ENCODE measurements at regions not wholly inside any gene's neighbourhood (a gene's known extent, or its start where the extent isn't known, plus 50 kb on each side); places are given as distances from the start of the nearest gene placed in this dataset.

GRCh38 chr6:78484198-78485064 lies 382.9 kb upstream of the IRAK1BP1 start:
- Histone ChIP-seq H3K36me3 (no peaks in the 10 kb centered on the region), H3K27me3 (no peaks in the 10 kb centered on the region), H3K27ac (no peak overlapping the region), H3K9me3 (no peaks in the 10 kb centered on the region), H3K4me3 (no peak overlapping the region), H3K4me1 (no peaks in the 10 kb centered on the region)
- intact Hi-C loops (cut with DNase I; ENCODE audit: low total_unique reads), result no loop called here
- 81 to 85% methylated on average over 1 of the region's 1 CpG for WGBS, 2 donors (ENCODE audit: low coverage in 1 of 2)
- TF ChIP-seq CTCF (IDR thresholded peaks at IDR 0.05) (no peak), EP300 (IDR thresholded peaks at IDR 0.05; ENCODE audit: low read depth) (no peak), POLR2AphosphoS5 (IDR thresholded peaks at IDR 0.05) (no peak), POLR2A (IDR thresholded peaks at IDR 0.05) (no peak)
- in situ Hi-C loops (cut with MboI; ENCODE audit: low pct_ligation_motif_present in 1 of 4, low pct_unique_long_range_greater_than_20kb in 1 of 4, low sequenced_read_pairs in 3 of 4), result no loop called here
- no peak for DNase-seq

DNA sequence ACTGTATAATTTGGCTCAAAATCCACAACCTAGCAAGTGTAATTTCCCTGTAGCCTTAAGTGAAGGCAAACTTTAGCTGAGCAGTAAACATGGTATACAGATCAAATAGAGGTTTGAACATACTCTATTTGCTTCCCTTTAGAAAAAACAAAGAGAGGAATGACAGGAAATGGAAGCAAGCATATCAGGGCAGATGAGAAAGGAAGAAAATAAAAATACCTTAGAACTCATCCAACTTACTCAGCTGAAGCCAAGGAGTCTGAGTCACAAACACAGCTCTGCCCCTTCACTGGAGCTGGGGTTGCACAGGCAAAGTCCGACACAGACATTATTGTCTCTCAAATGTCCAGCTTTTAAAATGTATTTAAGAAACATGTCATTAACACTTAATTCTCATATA lies 379.9 kb upstream of the IRAK1BP1 start:
- H3K9me3 ChIP-seq, result no peaks in the 10 kb centered on the region
- 80% methylated on average over 1 of the region's 1 CpG; no CpG with 5 or more reads in 1 of the 2 donors for WGBS, 2 donors (ENCODE audit: low coverage in 1 of 2)
- in situ Hi-C loops (cut with MboI; ENCODE audit: low pct_ligation_motif_present in 1 of 4, low pct_unique_long_range_greater_than_20kb in 1 of 4, low sequenced_read_pairs in 3 of 4) (no loop called here), intact Hi-C loops (cut with DNase I; ENCODE audit: low total_unique reads) (no loop called here)
- no peaks in the 10 kb centered on the region for H3K4me1 ChIP-seq
- H3K27me3 ChIP-seq, result no peaks in the 10 kb centered on the region
- no peak overlapping the region for H3K4me3 ChIP-seq
- H3K36me3 ChIP-seq, result no peaks in the 10 kb centered on the region
- no peak for TF ChIP-seq EP300 (IDR thresholded peaks at IDR 0.05; ENCODE audit: low read depth)
- TF ChIP-seq CTCF (IDR thresholded peaks at IDR 0.05), result no peak
- no peak for TF ChIP-seq POLR2A (IDR thresholded peaks at IDR 0.05)
- TF ChIP-seq POLR2AphosphoS5 (IDR thresholded peaks at IDR 0.05), result no peak
- DNase-seq, result no peak
- no peak overlapping the region for H3K27ac ChIP-seq

DNA sequence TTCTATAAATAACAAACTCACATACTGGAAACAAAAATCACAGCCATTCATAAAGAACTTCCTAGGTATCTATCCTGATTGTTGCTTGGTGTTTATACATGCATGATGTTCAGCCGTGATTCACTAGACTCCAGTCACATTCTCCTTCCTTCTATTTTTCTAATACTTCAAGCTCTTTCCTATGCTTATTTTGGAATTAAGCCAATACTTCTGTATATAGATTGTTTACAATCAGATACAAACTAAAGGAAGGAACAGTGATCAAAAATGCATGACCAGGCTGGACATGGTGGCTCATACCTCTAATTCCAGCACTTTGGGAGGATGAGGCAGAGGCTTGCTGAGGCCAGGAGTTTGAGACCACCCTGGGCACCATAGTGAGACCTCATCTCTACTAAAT lies 377.5 kb upstream of the IRAK1BP1 start:
- no peaks in the 10 kb centered on the region for H3K36me3 ChIP-seq
- no peaks in the 10 kb centered on the region for H3K9me3 ChIP-seq
- intact Hi-C loops (cut with DNase I; ENCODE audit: low total_unique reads), result no loop called here
- H3K4me1 ChIP-seq, result no peaks in the 10 kb centered on the region
- TF ChIP-seq POLR2A (IDR thresholded peaks at IDR 0.05) (no peak), EP300 (IDR thresholded peaks at IDR 0.05; ENCODE audit: low read depth) (no peak), CTCF (IDR thresholded peaks at IDR 0.05) (no peak), POLR2AphosphoS5 (IDR thresholded peaks at IDR 0.05) (no peak)
- no peak overlapping the region for H3K4me3 ChIP-seq
- in situ Hi-C loops (cut with MboI; ENCODE audit: low pct_ligation_motif_present in 1 of 4, low pct_unique_long_range_greater_than_20kb in 1 of 4, low sequenced_read_pairs in 3 of 4), result no loop called here
- H3K27ac ChIP-seq, result no peak overlapping the region
- no peak for DNase-seq
- 45 to 53% methylated on average over 1 of the region's 1 CpG for WGBS, 2 donors (ENCODE audit: low coverage in 1 of 2)
- H3K27me3 ChIP-seq, result no peaks in the 10 kb centered on the region

DNA sequence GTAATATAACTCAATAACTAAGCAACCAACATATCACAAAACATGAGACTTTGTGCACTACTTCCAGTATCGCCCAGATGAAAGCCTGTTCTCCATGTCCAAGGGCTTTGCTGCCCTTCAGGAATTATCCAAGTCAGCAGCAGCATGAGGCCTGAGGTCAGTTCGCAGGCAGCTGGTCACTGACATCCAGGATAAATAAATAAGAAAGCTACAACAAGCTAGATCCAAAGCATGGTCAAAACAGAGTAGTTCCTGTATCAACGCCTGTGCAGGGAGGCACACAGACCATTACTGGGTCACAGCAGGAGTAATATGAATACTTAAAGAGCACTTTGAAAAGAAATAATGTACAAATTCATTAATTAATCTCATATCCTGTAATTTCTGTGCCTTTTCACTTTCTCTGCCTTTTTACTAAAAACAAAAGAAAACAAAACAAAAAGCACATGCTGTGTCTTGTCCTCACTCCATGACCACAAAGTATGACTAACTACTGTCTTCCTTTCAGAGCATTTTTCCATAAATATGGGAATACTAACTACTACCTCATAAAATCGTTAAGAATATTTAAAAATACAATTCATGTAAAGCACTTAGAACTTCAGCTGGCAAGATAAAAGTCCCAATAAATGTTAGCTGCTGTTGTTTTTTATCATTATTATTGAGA lies 374.9 kb upstream of the IRAK1BP1 start:
- no peak for DNase-seq
- intact Hi-C loops (cut with DNase I; ENCODE audit: low total_unique reads) (no loop called here), in situ Hi-C loops (cut with MboI; ENCODE audit: low pct_ligation_motif_present in 1 of 4, low pct_unique_long_range_greater_than_20kb in 1 of 4, low sequenced_read_pairs in 3 of 4) (no loop called here)
- Histone ChIP-seq H3K4me3 (no peak overlapping the region), H3K27ac (no peak overlapping the region), H3K36me3 (no peaks in the 10 kb centered on the region), H3K9me3 (no peaks in the 10 kb centered on the region), H3K4me1 (no peaks in the 10 kb centered on the region), H3K27me3 (no peaks in the 10 kb centered on the region)
- 56 to 57% methylated on average over 3 to 4 of the region's 4 CpGs for WGBS, 2 donors (ENCODE audit: low coverage in 1 of 2)
- TF ChIP-seq POLR2AphosphoS5 (IDR thresholded peaks at IDR 0.05), result no peak
- TF ChIP-seq POLR2A (IDR thresholded peaks at IDR 0.05), result no peak
- no peak for TF ChIP-seq EP300 (IDR thresholded peaks at IDR 0.05; ENCODE audit: low read depth)

Measured in transverse colon (tissue), 4 donors.